Stimulated activated naive CD8-positive, alpha-beta T cell treated with anti-CD3 and anti-CD28 coated beads, Interleukin-15, amount 100 ng/mL, for 72 hours (primary cell): ENCODE measurements at regions not wholly inside any gene's neighbourhood (a gene's known extent, or its start where the extent isn't known, plus 50 kb on each side); places are given as distances from the start of the nearest gene placed in this dataset.
A peak's percentile ranks its signal among the peaks of the same experiment; 100 is the strongest.
"Not testable (repeated sequence)": the region's sequence is repeated elsewhere in the genome, so short reads cannot be mapped to it uniquely, and the experiment has no call there.

Experiments
- ATAC-seq: fragments of 150-1000 bp; cut with Tn5 transposase; 2 replicates; pipeline ENCODE4 v1.10.0; 2021; ENCODE audit warnings: mild to moderate bottlenecking, moderate library complexity
- DNase-seq, 2 donors: peaks; one replicate each; pipeline ENCODE4 v3.0.0; 2021 to 2022
- H3K27ac Mint-ChIP-seq, 2 donors: one replicate each; pipeline ENCODE4 v1.8.0; 2022; ENCODE audit warnings: mild to moderate bottlenecking in 2 of 2, mixed read lengths in 2 of 2, moderate library complexity in 2 of 2
- H3K27me3 Mint-ChIP-seq: one replicate; pipeline ENCODE4 v1.8.0; 2022; ENCODE audit warnings: mixed read lengths
- H3K4me1 Mint-ChIP-seq: one replicate; pipeline ENCODE4 v1.8.0; 2022; ENCODE audit warnings: mild to moderate bottlenecking, mixed read lengths
- H3K4me3 Mint-ChIP-seq, 2 donors: one replicate each; pipeline ENCODE4 v1.8.0; 2022; ENCODE audit warnings: mild to moderate bottlenecking in 2 of 2, mixed read lengths in 2 of 2, moderate library complexity in 1 of 2
- H3K9me3 Mint-ChIP-seq, 2 donors: one replicate each; pipeline ENCODE4 v1.8.0; 2022; ENCODE audit warnings: mixed read lengths in 2 of 2

- H3K4me3 Mint-ChIP-seq = no peak overlapping the region
- peaks cover 17 to 18% of the 10 kb centered on the region in 2 donors for H3K9me3 Mint-ChIP-seq
- ATAC-seq = no peak
- no peaks in the 10 kb centered on the region for H3K4me1 Mint-ChIP-seq
- no peak overlapping the region for H3K27ac Mint-ChIP-seq
- no peak for DNase-seq
- no peaks in the 10 kb centered on the region for H3K27me3 Mint-ChIP-seq
These were observed 554.2 kb downstream of the FLRT2 start for GRCh38 chr14:86084097-86084496.

- H3K4me1 Mint-ChIP-seq = no peaks in the 10 kb centered on the region
- DNase-seq (no peak), ATAC-seq (no peak)
- H3K4me3 Mint-ChIP-seq = no peak overlapping the region
- no peak overlapping the region for H3K27ac Mint-ChIP-seq
- H3K27me3 Mint-ChIP-seq = no peaks in the 10 kb centered on the region
- peaks cover 20 to 22% of the 10 kb centered on the region in 2 donors for H3K9me3 Mint-ChIP-seq
These were observed 553.7 kb downstream of the FLRT2 start for GRCh38 chr14:86083616-86084015.

- no peak overlapping the region for H3K4me3 Mint-ChIP-seq
- no peak overlapping the region for H3K27ac Mint-ChIP-seq
- ATAC-seq = no peak
- no peak for DNase-seq
- peaks cover 6% of the 10 kb centered on the region for H3K4me1 Mint-ChIP-seq
- no peaks in the 10 kb centered on the region for H3K9me3 Mint-ChIP-seq
- no peaks in the 10 kb centered on the region for H3K27me3 Mint-ChIP-seq
These were observed 542.4 kb downstream of the FLRT2 start for GRCh38 chr14:86072116-86072894.

GRCh38 chr14:86066651-86067050 is 536.7 kb downstream of the FLRT2 start:
- H3K4me1 Mint-ChIP-seq = no peaks in the 10 kb centered on the region
- no peaks in the 10 kb centered on the region for H3K9me3 Mint-ChIP-seq
- H3K27ac Mint-ChIP-seq = no peak overlapping the region
- DNase-seq (no peak), ATAC-seq (no peak)
- H3K4me3 Mint-ChIP-seq = no peak overlapping the region
- H3K27me3 Mint-ChIP-seq = no peaks in the 10 kb centered on the region

GRCh38 chr14:86065407-86065806 is 535.5 kb downstream of the FLRT2 start:
- DNase-seq (no peak), ATAC-seq (no peak)
- H3K27me3 Mint-ChIP-seq = no peaks in the 10 kb centered on the region
- H3K27ac Mint-ChIP-seq = no peak overlapping the region
- no peaks in the 10 kb centered on the region for H3K4me1 Mint-ChIP-seq
- H3K9me3 Mint-ChIP-seq = no peaks in the 10 kb centered on the region
- H3K4me3 Mint-ChIP-seq = no peak overlapping the region

GRCh38 chr14:86064595-86064994 is 534.7 kb downstream of the FLRT2 start:
- DNase-seq, ATAC-seq, H3K4me3 Mint-ChIP-seq, H3K4me1 Mint-ChIP-seq, H3K27ac Mint-ChIP-seq, H3K27me3 Mint-ChIP-seq, H3K9me3 Mint-ChIP-seq: not testable (repeated sequence)

- Mint-ChIP-seq H3K4me1 (no peaks in the 10 kb centered on the region), H3K27me3 (no peaks in the 10 kb centered on the region), H3K4me3 (no peak overlapping the region), H3K9me3 (no peaks in the 10 kb centered on the region), H3K27ac (no peak overlapping the region)
- DNase-seq = peak in 1 of 2 donors; percentile 21
- no peak for ATAC-seq
These were observed 527.2 kb downstream of the FLRT2 start for GRCh38 chr14:86057018-86057667.

GRCh38 chr14:86055512-86056075 is 525.6 kb downstream of the FLRT2 start:
- peak; percentile 63 for ATAC-seq
- H3K4me3 Mint-ChIP-seq = no peak overlapping the region

GRCh38 chr14:86052868-86053267 is 522.9 kb downstream of the FLRT2 start:
- no peaks in the 10 kb centered on the region for H3K4me1 Mint-ChIP-seq
- ATAC-seq = no peak
- no peaks in the 10 kb centered on the region for H3K9me3 Mint-ChIP-seq
- no peak for DNase-seq
- no peak overlapping the region for H3K27ac Mint-ChIP-seq
- no peak overlapping the region for H3K4me3 Mint-ChIP-seq
- no peaks in the 10 kb centered on the region for H3K27me3 Mint-ChIP-seq

More at GRCh38 chr14:86055512-86056075, 525.6 kb downstream of the FLRT2 start:
- no peak for DNase-seq
- no peak overlapping the region for H3K27ac Mint-ChIP-seq
- no peaks in the 10 kb centered on the region for H3K9me3 Mint-ChIP-seq
- no peaks in the 10 kb centered on the region for H3K4me1 Mint-ChIP-seq
- no peaks in the 10 kb centered on the region for H3K27me3 Mint-ChIP-seq

GRCh38 chr14:86050757-86051156 is 520.8 kb downstream of the FLRT2 start:
- H3K27ac Mint-ChIP-seq = no peak overlapping the region
- H3K4me3 Mint-ChIP-seq = no peak overlapping the region
- DNase-seq = no peak
- no peak for ATAC-seq
- no peaks in the 10 kb centered on the region for H3K4me1 Mint-ChIP-seq
- no peaks in the 10 kb centered on the region for H3K27me3 Mint-ChIP-seq
- peaks cover 9 to 11% of the 10 kb centered on the region in 2 donors for H3K9me3 Mint-ChIP-seq

- Mint-ChIP-seq H3K27me3 (no peaks in the 10 kb centered on the region), H3K9me3 (peaks cover 14 to 17% of the 10 kb centered on the region in 2 donors), H3K4me1 (no peaks in the 10 kb centered on the region), H3K27ac (no peak overlapping the region), H3K4me3 (no peak overlapping the region)
- DNase-seq (no peak), ATAC-seq (no peak)
These were observed 520.2 kb downstream of the FLRT2 start for GRCh38 chr14:86050072-86050683.

- DNase-seq (no peak), ATAC-seq (no peak)
- Mint-ChIP-seq H3K4me1 (no peaks in the 10 kb centered on the region), H3K27ac (no peak overlapping the region), H3K27me3 (no peaks in the 10 kb centered on the region), H3K4me3 (no peak overlapping the region), H3K9me3 (no peaks in the 10 kb centered on the region)
These were observed 509.2 kb downstream of the FLRT2 start for GRCh38 chr14:86039176-86039575.

GRCh38 chr14:86038387-86039042 is 508.6 kb downstream of the FLRT2 start:
- no peaks in the 10 kb centered on the region for H3K9me3 Mint-ChIP-seq
- no peak overlapping the region for H3K27ac Mint-ChIP-seq
- H3K4me3 Mint-ChIP-seq = no peak overlapping the region
- H3K4me1 Mint-ChIP-seq = no peaks in the 10 kb centered on the region
- ATAC-seq (peak; percentile 80), DNase-seq (peak; percentile 14 to 33)
- no peaks in the 10 kb centered on the region for H3K27me3 Mint-ChIP-seq

GRCh38 chr14:86035882-86036281 is 505.9 kb downstream of the FLRT2 start:
- DNase-seq = no peak
- Mint-ChIP-seq H3K9me3 (no peaks in the 10 kb centered on the region), H3K27ac (no peak overlapping the region), H3K27me3 (no peaks in the 10 kb centered on the region), H3K4me1 (no peaks in the 10 kb centered on the region), H3K4me3 (no peak overlapping the region)
- ATAC-seq = no peak

GRCh38 chr14:86027990-86028389 is 498.0 kb downstream of the FLRT2 start:
- H3K4me3 Mint-ChIP-seq = no peak overlapping the region

More at GRCh38 chr14:86027990-86028389, 498.0 kb downstream of the FLRT2 start:
- Mint-ChIP-seq H3K27me3 (no peaks in the 10 kb centered on the region), H3K9me3 (peaks cover 0 to 8% of the 10 kb centered on the region in 2 donors), H3K27ac (peak overlapping the region in 1 of 2 donors; percentile 8), H3K4me1 (no peaks in the 10 kb centered on the region)
- ATAC-seq (no peak), DNase-seq (no peak)
